ENCODE measurements at regions not wholly inside any gene's neighbourhood (a gene's known extent, or its start where the extent isn't known, plus 50 kb on each side); places are given as distances from the start of the nearest gene placed in this dataset.

DNA sequence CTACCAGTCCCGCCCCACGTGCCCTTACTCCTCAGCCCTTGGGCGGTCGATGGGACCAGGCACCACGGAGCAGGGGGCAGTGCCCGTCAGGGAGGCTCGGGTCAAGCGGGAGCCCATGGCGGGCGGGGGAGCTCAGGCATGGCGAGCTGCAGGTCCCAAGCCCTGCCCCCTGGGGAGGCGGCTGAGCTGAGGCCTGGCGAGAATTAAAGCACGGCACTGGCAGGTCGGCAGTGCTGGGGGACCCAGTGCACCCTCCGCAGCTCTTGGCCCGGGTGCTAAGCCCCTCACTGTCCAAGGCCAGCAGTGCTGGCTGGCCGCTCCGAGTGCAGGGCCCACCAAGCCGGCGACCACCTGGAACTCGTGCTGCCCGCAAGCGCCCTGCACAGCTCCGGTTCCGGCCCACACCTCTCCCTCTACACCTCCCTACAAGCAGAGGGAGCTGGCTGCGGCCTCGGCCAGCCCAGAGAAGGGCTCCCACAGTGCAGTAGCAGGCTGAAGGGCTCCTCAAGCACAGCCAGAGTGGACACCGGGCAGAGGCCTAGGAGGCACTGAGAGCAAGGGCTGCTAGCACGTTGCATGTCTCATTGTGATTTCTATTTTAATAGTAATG is 166.8 kb upstream of the FMN2 start (continued):
- no peak for TF ChIP-seq CBX8 (IDR thresholded peaks at IDR 0.05; ENCODE audit: borderline replicate concordance, low read depth, low read length)
- no peak for TF ChIP-seq BCL11A (IDR thresholded peaks at IDR 0.05; ENCODE audit: low read depth in 2 of 2, low read length in 2 of 2)

Measured in H1 (cell line).